GM19455 (cell line): ENCODE measurements at regions not wholly inside any gene's neighbourhood (a gene's known extent, or its start where the extent isn't known, plus 50 kb on each side); places are given as distances from the start of the nearest gene placed in this dataset.

Experiments
- ATAC-seq: cut with Tn5 transposase; IDR thresholded peaks from one replicate; pipeline ENCODE4 v1.9.1; 2021; ENCODE audit not compliant: unreplicated experiment

DNA sequence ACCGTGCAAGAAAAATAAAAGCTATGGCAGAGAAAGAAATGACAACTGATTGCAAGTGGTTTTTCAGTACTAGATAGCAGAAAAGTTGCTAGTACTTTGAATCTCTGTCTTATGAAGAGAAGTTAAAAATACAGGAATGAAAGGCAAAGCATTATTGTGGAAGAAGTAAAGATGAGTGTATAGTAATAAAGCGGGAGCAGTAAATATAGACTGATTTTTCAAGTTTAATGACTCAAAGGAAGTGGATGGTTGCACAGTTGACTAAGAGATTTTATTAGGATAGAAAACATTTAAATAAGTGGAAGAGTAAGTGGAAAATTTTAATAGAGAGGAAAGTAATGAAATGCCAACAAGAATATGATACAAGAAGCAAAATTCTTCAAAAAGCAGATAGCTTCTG lies 1076.1 kb upstream of the CADM2 start:
- no peak for ATAC-seq

DNA sequence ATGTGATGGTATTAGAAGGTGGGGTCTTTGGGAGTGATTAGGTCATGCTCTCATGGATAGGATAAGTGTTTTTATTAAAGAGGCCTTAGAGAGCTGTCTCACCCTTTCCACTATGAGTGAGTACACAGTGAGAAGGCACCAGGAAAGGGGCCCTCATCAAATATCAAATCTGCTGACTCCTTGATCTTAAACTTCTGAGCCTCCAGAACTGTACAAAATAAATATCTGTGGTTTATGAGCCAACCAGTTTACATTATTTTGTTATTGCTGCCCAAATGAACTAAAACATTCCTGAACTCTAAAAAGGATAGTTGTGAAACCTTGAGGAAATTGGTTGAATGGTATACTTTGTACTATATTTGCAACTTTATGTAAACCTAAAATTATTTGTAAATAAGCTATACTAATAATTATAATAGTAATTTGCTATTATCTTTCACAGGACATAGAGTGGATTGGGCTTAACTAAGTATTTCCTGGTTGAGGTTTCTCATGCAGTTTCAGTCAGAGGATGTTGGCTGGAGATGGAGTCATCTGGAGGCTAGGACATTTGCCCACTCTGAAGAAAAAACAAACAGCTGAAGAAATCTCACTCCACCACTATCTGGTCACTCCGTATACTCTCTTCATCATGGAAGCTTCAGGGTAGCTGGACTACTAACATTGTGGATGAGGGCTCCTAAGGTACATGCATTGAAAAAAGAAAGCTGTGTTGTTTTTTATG lies 1068.6 kb upstream of the CADM2 start:
- ATAC-seq: no peak

DNA sequence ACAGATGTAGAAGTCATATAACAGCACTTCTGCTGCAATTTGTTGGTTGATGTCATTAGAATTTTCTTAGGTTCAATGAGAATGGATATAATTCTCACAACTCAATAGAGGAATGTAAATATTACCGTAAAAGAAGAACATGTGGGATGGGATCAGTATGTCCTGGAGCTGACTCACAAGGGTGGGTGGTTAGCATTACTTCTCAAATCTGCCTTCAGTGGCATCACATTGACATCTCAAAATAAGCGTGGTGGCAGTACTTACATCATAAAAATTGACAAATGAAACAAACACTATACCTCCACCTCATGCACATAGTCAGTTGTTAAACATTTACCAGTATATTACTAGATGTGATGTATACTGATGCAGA lies 1068.0 kb upstream of the CADM2 start:
- no peak for ATAC-seq

DNA sequence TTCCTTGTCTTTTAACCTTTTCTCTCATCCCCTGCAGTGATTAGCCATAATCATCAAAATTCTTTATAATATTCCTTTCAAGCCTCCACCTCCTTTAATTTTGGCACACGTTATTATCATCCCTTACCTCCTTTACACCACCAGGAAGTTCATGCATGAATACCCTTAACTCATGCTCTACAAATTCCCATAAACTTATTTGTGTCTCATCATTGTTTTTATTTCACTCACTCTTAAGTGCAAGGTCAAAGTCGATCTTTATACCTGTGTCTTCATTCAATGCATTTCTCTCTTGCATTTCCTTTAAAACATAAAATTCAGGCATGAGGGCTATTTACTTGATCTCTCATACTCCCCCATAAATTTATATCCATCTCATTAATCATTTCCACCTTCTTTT lies 1064.6 kb upstream of the CADM2 start:
- ATAC-seq: no peak

DNA sequence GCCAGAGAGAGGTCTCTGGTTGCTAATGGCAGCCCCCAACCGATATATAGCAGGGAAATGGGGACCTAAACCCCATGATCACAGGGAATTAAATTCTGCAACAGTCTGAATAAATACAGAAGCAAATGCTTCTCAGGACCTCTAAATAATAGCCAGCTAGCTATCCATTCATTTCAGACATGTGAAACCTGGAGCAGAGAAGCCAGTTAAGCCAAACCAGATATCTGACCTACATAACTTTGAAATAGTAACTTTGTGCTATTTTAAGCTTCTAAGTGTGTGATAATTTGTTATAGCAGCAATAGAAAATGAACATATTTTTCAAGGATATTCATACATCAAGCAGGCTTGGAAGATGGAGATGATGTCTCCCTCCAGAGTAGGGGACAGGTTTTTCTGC lies 1062.9 kb upstream of the CADM2 start:
- no peak for ATAC-seq

DNA sequence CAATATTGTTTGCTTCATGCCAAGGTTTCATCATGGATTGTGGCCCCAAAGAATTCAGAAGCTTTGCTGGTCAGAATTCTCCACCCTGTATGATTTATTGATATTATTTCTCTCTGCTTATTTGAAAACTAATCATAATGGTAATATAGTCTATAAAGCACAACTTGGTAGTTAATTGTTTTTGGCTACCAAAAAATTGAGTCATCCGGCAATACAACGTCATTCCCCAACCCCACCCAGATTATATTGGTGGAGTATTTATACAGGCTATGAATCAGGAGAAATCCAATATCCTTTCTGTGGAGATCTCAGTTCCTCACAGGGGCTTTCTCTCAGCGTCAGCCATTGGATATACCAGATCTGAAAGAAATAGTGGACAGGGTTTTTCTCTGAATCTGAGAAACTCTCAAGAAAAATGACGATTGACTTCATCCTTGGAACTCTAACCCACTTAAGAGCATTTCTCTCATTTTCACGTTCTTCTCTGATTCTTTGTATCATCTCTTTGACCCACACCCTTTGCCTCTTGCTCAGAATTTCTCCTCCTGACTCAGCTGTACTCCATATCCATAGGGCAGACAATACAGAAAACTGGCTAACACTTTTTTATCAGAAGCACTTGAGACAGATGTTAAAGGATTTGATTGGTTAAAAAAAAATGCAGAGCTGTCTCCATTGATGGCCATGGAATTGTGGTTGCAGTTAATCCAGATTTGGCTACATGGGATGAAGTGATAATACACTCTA lies 1055.8 kb upstream of the CADM2 start:
- no peak for ATAC-seq

DNA sequence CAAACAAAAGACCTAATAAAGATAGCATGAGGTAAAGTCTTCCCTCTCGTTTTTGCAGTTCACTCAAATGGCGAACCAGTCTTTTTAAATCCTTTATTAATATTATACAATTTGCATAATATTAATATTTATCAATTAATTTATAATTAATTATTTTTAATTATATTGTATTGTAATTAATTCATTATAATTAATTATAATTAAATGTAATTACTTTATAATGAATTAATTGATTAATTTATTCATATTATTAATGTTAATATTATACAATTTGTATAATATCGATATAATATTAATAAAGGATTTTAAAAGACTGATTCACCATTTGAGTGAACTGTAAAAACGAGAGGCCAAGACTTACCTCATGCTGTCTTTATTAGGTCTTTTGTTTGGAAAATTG lies 1045.4 kb upstream of the CADM2 start:
- no peak for ATAC-seq

DNA sequence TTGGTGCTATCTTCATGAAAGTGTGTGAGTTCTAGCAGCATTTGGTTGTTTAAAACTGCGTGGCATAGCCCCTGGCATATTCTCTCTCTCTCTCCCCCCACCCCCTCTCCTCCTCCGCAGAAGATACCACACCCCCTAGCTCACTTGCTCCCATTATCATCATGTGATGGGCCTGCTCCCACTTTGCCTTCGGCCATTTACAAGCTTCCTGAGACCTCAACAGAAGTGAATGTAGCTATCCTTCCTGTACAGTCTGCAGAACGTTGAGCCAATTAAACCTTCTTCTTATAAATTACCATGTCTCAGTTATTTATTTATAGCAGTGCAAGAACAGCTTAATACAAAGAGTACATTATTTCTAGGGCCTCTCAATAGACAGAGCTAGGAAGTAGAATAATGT lies 1032.5 kb upstream of the CADM2 start:
- no peak for ATAC-seq

DNA sequence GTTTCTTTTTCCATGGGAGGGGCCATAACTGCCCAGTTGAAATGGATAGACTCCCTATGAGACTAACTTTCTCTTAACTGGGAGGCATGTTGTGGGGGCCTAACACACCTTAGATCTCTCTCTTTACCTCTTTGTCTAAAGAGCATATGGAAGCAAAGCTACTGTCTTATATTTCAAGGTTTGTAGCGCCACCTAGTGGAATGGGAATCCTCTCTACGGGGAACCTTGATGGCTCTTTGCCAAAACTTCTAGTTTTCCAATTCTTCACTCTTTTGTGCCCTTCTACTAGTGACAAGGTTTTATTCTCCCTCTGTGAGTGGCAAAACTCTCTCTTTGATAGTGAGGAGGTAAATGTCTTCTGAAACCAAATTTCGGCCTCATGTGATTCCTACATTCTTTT lies 1030.4 kb upstream of the CADM2 start:
- ATAC-seq: no peak

DNA sequence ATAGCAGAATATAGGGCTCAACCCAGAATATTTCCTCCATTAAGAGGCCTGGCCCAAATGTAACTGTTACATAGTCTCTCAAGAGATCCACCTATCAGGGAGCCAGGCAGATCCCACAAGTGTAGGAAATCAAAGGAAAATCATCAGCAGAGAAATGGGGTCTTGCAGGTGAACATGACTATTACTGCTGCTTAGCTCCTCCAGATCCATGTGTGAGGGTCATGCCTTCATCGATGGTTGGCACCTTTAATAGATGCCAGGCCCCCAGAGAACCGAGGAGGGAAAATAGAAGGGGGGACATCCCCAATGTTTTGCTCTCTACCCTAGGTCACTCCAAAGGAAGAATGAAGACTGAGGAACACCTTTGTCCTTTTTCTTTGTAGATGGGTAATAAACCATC lies 1029.9 kb upstream of the CADM2 start:
- ATAC-seq: no peak

DNA sequence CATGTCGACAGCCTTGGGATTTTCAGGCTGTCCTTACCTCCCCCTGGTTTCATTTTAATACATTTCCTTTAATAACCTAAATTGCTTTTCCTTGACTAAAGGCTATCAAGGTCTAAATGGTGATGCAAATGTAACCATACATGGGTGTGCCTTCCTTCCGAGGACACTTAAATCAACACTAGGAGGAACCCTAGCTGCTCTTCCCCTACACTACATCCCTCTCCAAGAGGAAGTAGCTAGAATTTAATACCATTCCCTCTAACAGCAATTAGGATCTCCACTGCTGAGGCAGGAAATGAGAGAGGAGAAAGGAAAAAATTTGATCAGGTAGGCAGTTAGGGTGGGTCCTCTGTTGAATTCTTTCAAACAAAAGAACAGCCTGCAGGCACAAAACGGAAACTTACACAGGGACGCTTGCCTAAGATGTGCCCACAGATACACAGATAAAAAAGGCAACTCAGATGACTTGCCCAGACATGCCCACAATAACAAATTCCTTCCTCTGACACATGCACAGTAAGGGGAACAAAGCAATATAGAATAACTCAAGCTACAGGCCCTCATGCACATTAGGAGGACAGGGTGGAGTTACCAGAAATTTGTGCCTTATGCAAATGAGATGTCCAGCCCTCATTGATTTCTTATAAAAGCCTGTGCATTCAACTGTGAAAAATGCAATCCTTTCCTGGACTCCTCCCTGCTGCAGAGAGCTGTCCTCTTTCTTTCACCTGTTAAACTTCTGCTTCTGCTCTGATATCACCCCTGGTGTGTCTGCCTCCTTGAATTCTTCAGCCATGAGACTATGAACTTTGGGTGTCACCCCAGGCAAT lies 1024.4 kb upstream of the CADM2 start:
- ATAC-seq: no peak

DNA sequence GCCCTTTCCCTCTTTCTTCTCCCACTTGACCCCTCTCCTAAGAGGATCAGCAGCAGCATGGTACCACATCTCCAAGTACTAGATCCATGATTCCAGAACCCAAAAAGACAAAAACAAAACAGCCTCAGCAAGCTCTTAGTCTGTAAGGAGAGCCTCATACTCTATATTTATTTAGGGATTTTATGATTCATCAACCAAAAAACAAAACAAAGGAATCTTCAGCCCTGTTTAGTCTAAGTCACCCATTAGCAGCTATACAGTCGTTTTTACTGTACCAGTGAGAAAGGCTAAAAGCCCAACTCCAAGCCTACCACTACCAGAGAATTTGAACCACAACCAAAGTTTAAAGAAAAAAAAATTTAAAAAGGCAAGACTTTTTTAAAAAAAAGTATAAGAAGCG lies 1020.3 kb upstream of the CADM2 start:
- ATAC-seq: no peak

DNA sequence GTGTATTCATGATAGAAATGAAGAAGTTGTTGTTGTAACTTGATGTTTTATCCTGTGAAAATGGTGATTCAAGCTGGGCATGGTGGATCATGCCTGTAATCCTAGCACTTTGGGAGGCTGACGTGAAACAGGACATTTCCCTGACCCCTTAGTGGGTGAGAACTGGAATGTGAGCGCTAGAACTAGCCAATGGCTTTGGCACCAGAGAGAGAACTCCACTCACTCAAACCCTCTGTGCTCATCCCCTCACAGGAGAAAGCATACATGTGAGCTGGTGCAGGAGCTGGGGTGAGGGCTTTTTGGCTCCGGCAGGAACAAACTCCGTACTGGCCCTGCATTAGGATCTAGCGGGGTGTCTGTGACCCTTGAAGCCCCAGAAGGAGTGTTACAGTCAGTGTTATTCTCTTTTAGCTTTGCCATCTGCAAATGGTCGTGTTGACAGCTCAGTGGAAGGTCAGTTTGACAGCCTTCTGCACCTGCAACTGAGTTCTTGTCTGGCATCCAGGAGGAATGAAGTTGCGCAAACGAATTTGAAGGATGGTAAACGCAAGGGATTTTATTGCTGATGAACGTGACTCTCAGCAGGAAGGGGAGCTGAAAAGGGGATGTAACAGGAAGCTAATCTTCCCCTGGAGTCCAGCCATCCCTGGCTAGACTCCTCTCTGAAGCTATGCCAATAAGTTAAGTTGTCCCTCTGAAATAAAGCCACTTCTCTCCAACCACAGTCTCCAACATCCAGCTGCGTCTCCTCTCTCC lies 1016.6 kb upstream of the CADM2 start:
- ATAC-seq: no peak

DNA sequence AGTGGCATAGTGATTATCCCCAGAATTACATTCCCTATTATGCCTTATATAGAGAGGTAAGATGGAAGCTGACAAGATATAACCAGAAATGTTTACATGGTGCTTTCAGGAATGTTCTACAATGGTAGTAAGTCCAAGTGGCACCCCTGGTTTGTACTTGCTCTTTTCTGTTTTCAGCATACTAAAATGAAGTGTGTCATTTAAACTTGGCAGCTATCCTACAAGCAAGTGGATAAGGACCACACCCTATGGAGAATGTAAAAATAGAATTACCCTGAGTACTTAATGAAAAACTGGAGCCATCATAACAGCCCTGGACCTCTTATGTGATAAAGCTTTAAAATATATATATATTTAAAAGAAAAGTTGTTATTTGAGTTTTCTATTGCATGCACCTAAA lies 1012.7 kb upstream of the CADM2 start:
- no peak for ATAC-seq

DNA sequence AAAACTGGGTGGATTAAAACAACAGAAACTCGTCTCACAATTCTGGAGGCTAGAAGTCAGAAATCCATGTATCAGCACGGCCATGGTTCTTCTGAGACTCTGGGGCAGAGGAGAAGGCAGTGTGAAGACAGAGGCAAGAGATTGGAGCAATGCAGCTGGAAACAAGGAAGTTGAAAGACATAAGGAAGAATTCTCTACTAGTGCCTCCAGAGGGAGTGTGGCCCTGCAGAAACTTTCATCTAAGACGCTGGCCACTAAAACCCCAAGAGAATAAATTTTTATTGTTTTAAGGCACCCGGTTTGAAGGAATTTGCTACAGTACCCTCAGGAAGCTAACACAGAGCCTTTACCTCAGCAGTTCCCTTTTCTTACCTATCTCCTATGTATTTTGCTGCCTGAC lies 1012.2 kb upstream of the CADM2 start:
- no peak for ATAC-seq

DNA sequence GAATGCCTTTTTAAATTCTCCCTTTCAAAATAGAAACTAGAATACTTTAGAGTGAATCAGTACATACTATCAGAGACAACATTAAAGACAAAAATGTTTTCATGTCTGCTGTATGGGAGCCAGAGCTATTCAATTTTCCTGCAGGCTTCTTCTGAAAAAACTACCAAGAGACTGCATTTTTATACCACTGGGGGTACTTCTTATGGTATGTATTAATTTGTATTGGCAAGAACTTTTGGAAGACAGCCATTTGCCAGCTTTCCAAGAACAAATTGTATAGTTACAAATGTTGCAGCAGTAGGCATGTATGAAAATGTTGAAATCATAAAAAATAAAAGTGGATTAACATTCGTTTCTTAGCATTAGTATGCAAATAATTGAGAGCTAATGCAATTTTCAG lies 1010.0 kb upstream of the CADM2 start:
- no peak for ATAC-seq

DNA sequence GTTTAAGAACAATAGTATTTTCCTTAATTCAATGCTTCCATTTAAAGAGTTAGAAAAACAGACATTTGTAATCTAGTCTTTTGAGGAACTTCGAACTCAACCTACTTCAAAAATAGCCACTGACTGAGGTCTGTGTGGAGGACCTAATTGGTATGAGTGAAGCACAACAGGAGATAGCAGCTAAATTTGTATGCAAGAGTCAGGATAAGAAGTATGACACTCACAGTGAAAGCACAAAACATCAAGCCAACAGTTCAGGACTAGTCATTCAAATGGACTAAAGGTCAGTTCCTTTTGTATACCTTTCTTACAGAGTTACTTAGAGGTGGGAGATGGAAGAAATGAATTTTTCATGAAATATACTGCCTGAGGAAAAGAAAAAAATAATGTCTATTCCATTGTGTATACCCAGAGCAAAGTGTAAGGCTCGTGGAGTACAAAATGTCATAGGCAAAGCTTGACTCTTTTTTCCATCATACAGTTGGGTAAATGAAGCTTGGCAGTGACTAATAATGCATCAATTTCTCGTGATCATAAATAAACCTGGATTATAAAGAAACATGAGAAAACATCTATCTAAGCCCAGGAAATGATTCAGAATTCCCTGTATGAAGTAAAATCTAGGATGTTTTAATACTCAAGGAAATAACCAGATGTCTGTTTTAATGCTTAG lies 1005.2 kb upstream of the CADM2 start:
- ATAC-seq: no peak

DNA sequence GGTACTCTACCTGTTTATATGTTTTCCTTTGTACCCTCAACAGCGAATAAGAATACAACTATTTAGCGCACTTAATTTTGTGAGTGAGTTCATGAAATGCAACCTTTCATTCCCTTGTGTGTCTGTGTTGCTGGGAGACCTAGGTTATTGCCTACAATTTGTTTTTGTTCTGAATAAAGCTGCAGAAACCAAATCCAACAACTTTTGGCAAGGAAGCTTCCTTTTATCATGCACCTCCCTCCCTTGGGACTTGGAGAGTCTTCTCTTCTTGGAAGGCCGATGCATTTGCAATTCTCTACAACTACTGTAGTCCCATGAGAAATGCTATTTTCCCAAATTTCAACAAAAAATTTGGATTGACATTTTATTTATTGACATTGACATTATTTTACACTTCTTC lies 1002.4 kb upstream of the CADM2 start:
- no peak for ATAC-seq

DNA sequence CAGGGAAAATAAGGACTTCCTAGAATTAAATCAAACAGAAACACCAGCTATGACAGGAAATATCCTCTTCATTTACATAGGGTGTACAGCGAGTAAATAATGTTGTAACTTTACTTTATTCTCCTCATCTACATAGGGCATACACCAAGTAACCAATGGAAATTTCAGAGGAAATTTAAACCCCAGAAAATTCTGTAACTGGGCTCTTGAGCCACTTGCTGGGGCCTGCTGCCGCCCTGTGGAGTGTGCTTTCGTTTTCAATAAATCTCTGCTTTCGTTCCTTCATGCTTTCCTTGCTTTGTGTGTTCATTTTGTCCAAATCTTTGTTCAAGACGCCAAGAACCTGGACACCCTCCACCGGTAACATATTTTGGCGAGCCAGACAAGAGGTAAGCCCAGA lies 990.4 kb upstream of the CADM2 start:
- no peak for ATAC-seq

DNA sequence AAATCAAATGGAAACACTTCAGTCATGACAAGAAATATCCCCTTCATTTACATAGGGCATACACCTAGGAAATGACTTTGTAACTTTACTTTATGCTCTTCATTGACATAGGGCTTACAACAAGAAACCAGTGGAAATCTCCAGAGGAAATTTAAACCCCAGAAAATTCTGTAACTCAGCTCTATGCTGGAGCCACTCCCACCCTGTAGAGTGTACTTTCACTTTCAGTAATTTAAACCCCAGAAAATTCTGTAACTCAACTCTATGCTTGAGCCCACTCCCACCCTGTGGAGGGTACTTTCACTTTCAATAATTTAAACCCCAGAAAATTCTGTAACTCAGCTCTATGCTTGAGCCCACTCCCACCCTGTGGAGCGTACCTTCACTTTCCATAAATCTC lies 987.1 kb upstream of the CADM2 start:
- no peak for ATAC-seq

DNA sequence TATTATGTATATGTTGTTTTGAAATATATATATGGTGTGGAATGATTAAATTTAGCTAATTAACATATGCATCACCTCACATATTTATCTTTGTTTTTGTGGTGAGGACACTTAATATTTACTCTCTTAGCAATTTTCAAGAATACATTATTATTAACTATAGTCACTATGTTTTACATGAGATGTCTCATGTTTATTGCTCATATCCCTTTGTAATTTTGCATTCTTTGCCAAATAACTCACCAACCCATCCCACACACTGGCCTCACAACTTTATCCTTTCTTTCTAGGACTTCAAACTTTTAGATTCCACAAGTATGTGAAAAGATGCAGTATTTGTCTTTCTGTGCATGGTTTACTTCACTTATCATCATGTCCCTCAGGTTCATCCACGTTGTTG lies 950.2 kb upstream of the CADM2 start:
- ATAC-seq: no peak
